ENCODE measurements at regions not wholly inside any gene's neighbourhood (a gene's known extent, or its start where the extent isn't known, plus 50 kb on each side); places are given as distances from the start of the nearest gene placed in this dataset.

DNA sequence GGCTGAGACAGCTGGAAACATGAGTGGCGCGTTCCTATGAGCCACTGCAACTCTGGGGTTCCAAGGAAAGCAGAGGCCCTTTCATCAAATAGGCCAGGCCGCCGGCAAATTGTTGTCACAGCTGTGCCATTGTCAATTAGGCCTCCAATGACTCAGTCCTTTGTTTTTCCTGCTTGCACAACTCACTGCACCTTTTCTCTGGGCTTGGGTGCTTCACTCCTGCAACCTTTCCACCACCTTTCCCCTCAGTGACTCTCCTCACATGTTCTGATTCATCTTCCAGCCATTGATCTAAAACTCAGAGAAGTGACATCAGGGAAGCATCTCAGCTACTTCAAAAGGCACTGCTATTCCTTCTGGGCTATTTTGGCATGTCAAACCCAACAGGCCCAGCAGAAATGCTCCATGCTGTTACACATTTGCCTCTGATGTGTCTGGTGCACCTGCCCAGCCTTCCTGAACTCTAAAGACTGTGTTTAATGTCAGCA is 653.7 kb downstream of the NR2F1-AS1 start:
- no peak for TF ChIP-seq POLR2A (IDR thresholded peaks at IDR 0.05; ENCODE audit: low read length)
- TF ChIP-seq GATA1 (IDR thresholded peaks at IDR 0.05; ENCODE audit: low read depth, low read length): no peak
